PC-9 (cell line): ENCODE measurements at regions not wholly inside any gene's neighbourhood (a gene's known extent, or its start where the extent isn't known, plus 50 kb on each side); places are given as distances from the start of the nearest gene placed in this dataset.

Experiments
- BruUV-seq: library from RNA; stranded (reverse); fragments of 400-500 nt; replicated peaks from 2 replicates; lab custom pipeline; 2021; lab: Mats Ljungman, UMichigan
- CTCF ChIA-PET: fragments of 300-600 bp; sonication (Branson Sonifier 250); formaldehyde crosslinking; loops from one replicate; lab custom pipeline; 2022; ENCODE audit warnings: antibody characterized with exemption; lab: Charles Lee
- POLR2A ChIA-PET: fragments of 300-600 bp; sonication (Branson Sonifier 250); formaldehyde crosslinking; loops from one replicate; lab custom pipeline; 2022; ENCODE audit warnings: antibody characterized with exemption; ENCODE audit not compliant: unreplicated experiment; lab: Charles Lee
- DNase-seq, 2 experiments: peaks; one replicate each; pipeline versions ENCODE4 v3.0.0 to v3.0.0-alpha.2; 2015 to 2022; ENCODE audit warnings: mixed read lengths in 1 of 2
- H2AFZ ChIP-seq: fragments of 200-600 bp; sonication (generic); 2 replicates; pipeline ENCODE4 v1.8.1; 2017; ENCODE audit warnings: antibody characterized with exemption
- H3F3A ChIP-seq: fragments of 200-600 bp; sonication (generic); 2 replicates; pipeline ENCODE4 v1.8.1; 2017; ENCODE audit warnings: antibody characterized with exemption, mild to moderate bottlenecking, low read depth; ENCODE audit not compliant: insufficient read depth
- H3K27ac ChIP-seq: fragments of 200-600 bp; sonication (generic); 2 replicates; pipeline ENCODE4 v1.6.1; 2016; ENCODE audit warnings: mixed run types
- H3K27me3 ChIP-seq: fragments of 200-600 bp; sonication (generic); 2 replicates; pipeline ENCODE4 v1.6.1; 2016; ENCODE audit warnings: low read depth, mixed run types; ENCODE audit not compliant: insufficient read depth
- H3K36me3 ChIP-seq: fragments of 200-600 bp; sonication (generic); 2 replicates; pipeline ENCODE4 v1.6.1; 2016; ENCODE audit warnings: low read depth, mixed run types
- H3K4me1 ChIP-seq: fragments of 200-600 bp; sonication (generic); replicated peaks from 2 replicates; pipeline ENCODE4 v1.6.1; 2016; ENCODE audit warnings: mixed run types; ENCODE audit not compliant: insufficient read depth
- H3K4me2 ChIP-seq: fragments of 200-600 bp; sonication (generic); 2 replicates; pipeline ENCODE4 v1.6.1; 2017; ENCODE audit warnings: mixed run types
- H3K4me3 ChIP-seq: fragments of 200-600 bp; sonication (generic); 2 replicates; pipeline ENCODE4 v1.6.1; 2016; ENCODE audit warnings: mixed run types
- H3K79me2 ChIP-seq: fragments of 200-600 bp; sonication (generic); 2 replicates; pipeline ENCODE4 v1.6.1; 2017; ENCODE audit warnings: low read depth, mixed run types
- H3K9me2 ChIP-seq: fragments of 200-600 bp; sonication (generic); 2 replicates; pipeline ENCODE4 v1.8.1; 2017; ENCODE audit warnings: mild to moderate bottlenecking; ENCODE audit not compliant: insufficient read depth
- H3K9me3 ChIP-seq: fragments of 200-600 bp; sonication (generic); 2 replicates; pipeline ENCODE4 v1.8.1; 2016; ENCODE audit warnings: low read depth; ENCODE audit not compliant: insufficient read depth
- H4K20me1 ChIP-seq: fragments of 200-600 bp; sonication (generic); 2 replicates; pipeline ENCODE4 v1.8.1; 2017; ENCODE audit not compliant: insufficient read depth
- CTCF ChIP-seq: fragments of 200-600 bp; sonication (generic); conservative IDR thresholded peaks from 2 replicates; pipeline ENCODE4 v1.6.1; 2017; ENCODE audit warnings: mixed run types, antibody characterized with exemption, mild to moderate bottlenecking, moderate library complexity
- EZH2 ChIP-seq: fragments of 200-600 bp; sonication (generic); IDR thresholded peaks from 2 replicates; pipeline ENCODE4 v1.8.0; 2017; ENCODE audit warnings: antibody characterized with exemption, low read depth
- intact Hi-C: fragments of 100-400 bp; cut with micrococcal nuclease; formaldehyde crosslinking; loops from one replicate; pipeline ENCODE4 v1.10.0; 2022; ENCODE audit not compliant: unreplicated experiment

GRCh38 chr7:16940776-16941175 lies 59.0 kb upstream of the AGR3 start:
- Histone ChIP-seq H2AFZ (no peak overlapping the region), H3K36me3 (no peaks in the 10 kb centered on the region), H3K4me1 (peaks cover 6% of the 10 kb centered on the region), H3K27ac (no peak overlapping the region), H3K4me3 (no peak overlapping the region), H3K9me3 (no peaks in the 10 kb centered on the region), H3K4me2 (no peak overlapping the region), H3K27me3 (no peaks in the 10 kb centered on the region), H4K20me1 (no peaks in the 10 kb centered on the region), H3F3A (peaks cover under 1% of the 10 kb centered on the region; the same call in 1 of the 2 replicates), H3K9me2 (no peaks in the 10 kb centered on the region), H3K79me2 (no peaks in the 10 kb centered on the region)
- TF ChIP-seq CTCF (no peak), EZH2 (no peak)
- ChIA-PET POLR2A (no interaction called here), CTCF (no interaction called here)
- intact Hi-C loops: no loop called here
- no TSS peak for BruUV-seq
- no peak for DNase-seq

GRCh38 chr7:16942929-16943509 lies 61.2 kb upstream of the AGR3 start:
- Histone ChIP-seq H2AFZ (no peak overlapping the region), H3K4me2 (no peak overlapping the region), H3K27me3 (no peaks in the 10 kb centered on the region), H3F3A (no peaks in the 10 kb centered on the region), H3K4me1 (peaks cover 4% of the 10 kb centered on the region; the same call in 1 of the 2 replicates), H3K9me2 (no peaks in the 10 kb centered on the region), H3K27ac (no peak overlapping the region), H3K9me3 (peaks cover 6% of the 10 kb centered on the region; the same call in 1 of the 2 replicates), H3K4me3 (no peak overlapping the region), H3K36me3 (no peaks in the 10 kb centered on the region), H3K79me2 (no peaks in the 10 kb centered on the region), H4K20me1 (no peaks in the 10 kb centered on the region)
- intact Hi-C loops: no loop called here
- TF ChIP-seq EZH2 (no peak), CTCF (no peak)
- no peak for DNase-seq
- no TSS peak for BruUV-seq
- ChIA-PET CTCF (interaction anchor here (0.6 kb wide), 1 partner anchor 835 kb away, joined by 7 read pairs; no protein-coding TSS in a partner anchor), POLR2A (no interaction called here)

- no peak for DNase-seq
- Histone ChIP-seq H3K9me2 (no peaks in the 10 kb centered on the region), H3K36me3 (no peaks in the 10 kb centered on the region), H3F3A (no peaks in the 10 kb centered on the region), H3K27ac (no peak overlapping the region), H3K4me3 (no peak overlapping the region), H4K20me1 (no peaks in the 10 kb centered on the region), H3K79me2 (no peaks in the 10 kb centered on the region), H3K27me3 (no peaks in the 10 kb centered on the region), H3K4me1 (no peaks in the 10 kb centered on the region), H3K4me2 (no peak overlapping the region), H3K9me3 (peaks cover 18% of the 10 kb centered on the region; the same call in 1 of the 2 replicates), H2AFZ (no peak overlapping the region)
- intact Hi-C loops: no loop called here
- POLR2A ChIA-PET: no interaction called here
- CTCF ChIA-PET: no interaction called here
- BruUV-seq: no TSS peak
- TF ChIP-seq EZH2 (no peak), CTCF (no peak)
Measured at GRCh38 chr7:16944936-16945335, 63.2 kb upstream of the AGR3 start.
